HepG2 (cell line): ENCODE measurements at regions not wholly inside any gene's neighbourhood (a gene's known extent, or its start where the extent isn't known, plus 50 kb on each side); places are given as distances from the start of the nearest gene placed in this dataset.
A peak's percentile ranks its signal among the peaks of the same experiment; 100 is the strongest.

ENCODE experiments used
- ATAC-seq: fragments of 200-7000 bp; cut with Tn5 transposase; 3 replicates; pipeline ENCODE4 v1.9.1; 2020; ENCODE audit warnings: mild to moderate bottlenecking, moderate library complexity
- BruUV-seq: library from RNA; stranded (reverse); fragments of 400-500 nt; replicated peaks from 2 replicates; lab custom pipeline; 2021; lab: Mats Ljungman, UMichigan
- CTCF ChIA-PET: fragments of 300-600 bp; formaldehyde crosslinking; extraction: SDS; loops from one replicate; lab custom pipeline; 2021; ENCODE audit warnings: low total read pairs, inconsistent platforms, low intra/inter-chr PET ratio; lab: Yijun Ruan, JAX
- POLR2A ChIA-PET: fragments of 350-600 bp; sonication (Branson Sonifier 250); formaldehyde crosslinking; loops from one replicate; lab custom pipeline; 2020; ENCODE audit warnings: antibody characterized with exemption, inconsistent platforms; lab: Yijun Ruan, JAX
- DNase-seq: peaks from one replicate; pipeline ENCODE4 v3.0.0-alpha.2; 2015; ENCODE audit warnings: low spot score
- FAIRE-seq: peaks from 3 replicates; lab custom pipeline; 2011; peaks lifted over from hg19 to GRCh38; lab: Jason Lieb, UNC
- H2AFZ ChIP-seq: one replicate; pipeline ENCODE4 v1.6.1; 2011; ENCODE audit warnings: low read length, inconsistent platforms
- H3K27ac ChIP-seq: fragments of 300-600 bp; 3 replicates; pipeline ENCODE4 v1.8.0; 2011; ENCODE audit warnings: mixed run types, mild to moderate bottlenecking, mixed read lengths, low read length, inconsistent platforms; ENCODE audit not compliant: insufficient read depth; ENCODE audit errors: extremely low read length
- H3K27me3 ChIP-seq, 2 experiments: fragments of 200-600 bp in 1 of 2; 2 replicates in 1 of 2; 3 replicates in 1 of 2; pipeline versions ENCODE4 v1.6.0 to v1.8.0; 2011; ENCODE audit warnings: low read length in 2 of 2, mild to moderate bottlenecking in 2 of 2, moderate library complexity in 2 of 2, inconsistent platforms in 1 of 2; ENCODE audit not compliant: insufficient read depth in 2 of 2, control insufficient read depth in 1 of 2
- H3K36me3 ChIP-seq, 2 experiments: fragments of 200-600 bp in 1 of 2; replicated peaks in 1 of 2; 2 replicates in 1 of 2; 3 replicates in 1 of 2; pipeline versions ENCODE4 v1.5.1 to v1.8.0; 2011; ENCODE audit warnings: low read length in 2 of 2, inconsistent platforms in 1 of 2; ENCODE audit not compliant: insufficient read depth in 2 of 2, control insufficient read depth in 1 of 2
- H3K4me1 ChIP-seq: 2 replicates; pipeline ENCODE4 v1.5.1; 2012; ENCODE audit warnings: low read length, inconsistent platforms; ENCODE audit not compliant: insufficient read depth
- H3K4me2 ChIP-seq: 2 replicates; pipeline ENCODE4 v1.6.0; 2011; ENCODE audit warnings: low read depth, low read length, inconsistent platforms
- H3K4me3 ChIP-seq, 3 experiments: fragments of 200-600 bp in 1 of 3; sonication (generic), shearing (Covaris generic) in 1 of 3; replicated peaks in 1 of 3; 2 replicates each; pipeline ENCODE4 v1.5.1; 2011 to 2016; ENCODE audit warnings: low read length in 3 of 3, inconsistent platforms in 2 of 3, low read depth in 2 of 3, mild to moderate bottlenecking in 2 of 3, control low read depth in 1 of 3, mixed read lengths in 1 of 3; ENCODE audit not compliant: insufficient read depth in 1 of 3
- H3K79me2 ChIP-seq: one replicate; pipeline ENCODE4 v1.6.1; 2011; ENCODE audit warnings: low read length, inconsistent platforms; ENCODE audit not compliant: insufficient read depth
- H3K9ac ChIP-seq: 2 replicates; pipeline ENCODE4 v1.6.0; 2011; ENCODE audit warnings: mild to moderate bottlenecking, low read depth, low read length, inconsistent platforms; ENCODE audit not compliant: insufficient read depth
- H3K9me3 ChIP-seq: 2 replicates; pipeline ENCODE4 v1.5.1; 2012; ENCODE audit warnings: mild to moderate bottlenecking, low read length
- H4K20me1 ChIP-seq: 2 replicates; pipeline ENCODE4 v1.6.0; 2011; ENCODE audit warnings: inconsistent platforms, mild to moderate bottlenecking, low read length, moderate library complexity; ENCODE audit not compliant: insufficient read depth
- CTCF ChIP-seq: sonication (generic); formaldehyde crosslinking; IDR thresholded peaks from 2 replicates; pipeline ENCODE4 v1.5.0; 2020; ENCODE audit warnings: mild to moderate bottlenecking, missing genetic modification reagents, moderate library complexity
- DR1 ChIP-seq: sonication (generic); formaldehyde crosslinking; IDR thresholded peaks from 2 replicates; pipeline ENCODE4 v1.8.0; 2021; ENCODE audit warnings: mild to moderate bottlenecking, missing genetic modification reagents, inconsistent platforms
- ETV5 ChIP-seq: IDR thresholded peaks from 2 replicates; pipeline ENCODE4 v1.6.1; 2018; ENCODE audit warnings: missing biosample characterization, missing genetic modification reagents, inconsistent platforms, borderline replicate concordance
- HOXA5 ChIP-seq: sonication (generic); formaldehyde crosslinking; IDR thresholded peaks from 2 replicates; pipeline ENCODE4 v1.4.0; 2020; ENCODE audit warnings: missing genetic modification reagents
- MAFF ChIP-seq: IDR thresholded peaks from 2 replicates; pipeline ENCODE4 v1.6.1; 2011; ENCODE audit warnings: low read depth, low read length, improper control_type of control experiment
- MAFK ChIP-seq, 2 experiments: IDR thresholded peaks in 1 of 2; conservative IDR thresholded peaks in 1 of 2; 2 replicates each; pipeline ENCODE4 v1.6.1; 2011; ENCODE audit warnings: improper control_type of control experiment in 2 of 2, low read length in 2 of 2
- MTERF4 ChIP-seq: sonication (generic); formaldehyde crosslinking; IDR thresholded peaks from 2 replicates; pipeline ENCODE4 v1.8.0; 2023; ENCODE audit warnings: mild to moderate bottlenecking, missing genetic modification reagents
- MYNN ChIP-seq: sonication (generic); formaldehyde crosslinking; IDR thresholded peaks from 2 replicates; pipeline ENCODE4 v1.4.0; 2020; ENCODE audit warnings: mild to moderate bottlenecking, low read depth, missing genetic modification reagents
- NCOA2 ChIP-seq: sonication (generic); formaldehyde crosslinking; IDR thresholded peaks from 2 replicates; pipeline ENCODE4 v1.8.0; 2022; ENCODE audit warnings: inconsistent platforms
- NFE2L2 ChIP-seq: fragments of 150-350 bp; IDR thresholded peaks from 2 replicates; pipeline ENCODE4 v1.6.1; 2014; ENCODE audit warnings: low read length
- RCOR2 ChIP-seq: IDR thresholded peaks from 2 replicates; pipeline ENCODE4 v1.6.1; 2016; ENCODE audit warnings: missing biosample characterization, missing genetic modification reagents
- ZBTB38 ChIP-seq: sonication (generic); formaldehyde crosslinking; IDR thresholded peaks from 2 replicates; pipeline ENCODE4 v1.5.1; 2020; ENCODE audit warnings: mild to moderate bottlenecking, missing genetic modification reagents
- ZNF296 ChIP-seq: sonication (generic); formaldehyde crosslinking; conservative IDR thresholded peaks from 2 replicates; pipeline ENCODE4 v1.5.0; 2020; ENCODE audit warnings: mild to moderate bottlenecking, missing genetic modification reagents
- ZNF746 ChIP-seq: sonication (generic); formaldehyde crosslinking; IDR thresholded peaks from 2 replicates; pipeline ENCODE4 v1.8.0; 2022; ENCODE audit warnings: mild to moderate bottlenecking, missing genetic modification reagents
- WGBS: methylation state at CpG from one replicate; pipeline ENCODE4 v1.1.6; 2017; ENCODE audit warnings: low lambda C conversion rate; 5-methylcytosine and 5-hydroxymethylcytosine counted together
- in situ Hi-C: cut with HindIII; loops from 2 replicates; pipeline ENCODE4 v1.10.0; 2017; ENCODE audit warnings: low pct_unique_long_range_greater_than_20kb; ENCODE audit not compliant: extremely low pct_ligation_motif_present
- intact Hi-C: fragments of 100-400 bp; cut with micrococcal nuclease; formaldehyde crosslinking; loops from one replicate; pipeline ENCODE4 v1.10.0; 2022; ENCODE audit not compliant: unreplicated experiment
- TF ChIP-seq, protein P1 (sequence below): sonication (generic); formaldehyde crosslinking; IDR thresholded peaks from 2 replicates; pipeline ENCODE4 v1.8.1; 2023; ENCODE audit warnings: mild to moderate bottlenecking, moderate library complexity, missing genetic modification reagents

DNA sequence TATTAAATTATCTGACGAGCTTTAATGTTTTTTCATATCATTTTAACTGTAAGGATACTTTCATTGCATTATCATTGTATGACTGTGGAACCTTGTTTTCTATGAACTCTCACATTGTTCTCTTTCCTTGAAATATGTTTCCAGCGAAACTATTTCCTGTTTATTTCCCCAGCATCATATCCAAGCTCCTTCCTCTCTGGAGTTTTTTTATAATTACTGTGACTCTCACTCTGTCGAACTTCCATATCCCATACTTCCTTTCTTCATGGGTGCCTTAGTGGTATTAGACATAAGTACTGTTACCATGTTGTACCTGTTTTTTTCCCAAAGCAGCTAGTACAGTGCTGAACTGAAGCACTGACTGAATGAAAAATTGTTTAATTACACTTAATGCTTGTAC is 373.6 kb upstream of the CNTN3 start (continued):
- TF ChIP-seq NCOA2: no peak

- Histone ChIP-seq H3K27me3 (no peaks in the 10 kb centered on the region), H3K9ac (no peak overlapping the region)
- intact Hi-C loops: no loop called here
- no TSS peak for BruUV-seq
- POLR2A ChIA-PET: no interaction called here
- TF ChIP-seq DR1 (CRISPR knock-in tag): no peak
- TF ChIP-seq MTERF4 (CRISPR knock-in tag): no peak
- TF ChIP-seq MAFK (conservative IDR thresholded peaks at IDR 0.05 in 1 of 2, IDR thresholded peaks at IDR 0.05 in 1 of 2; ENCODE audit: low read length in 2 of 2): peak; percentile 58 to 76; a peak in 3 of 4 replicates
- no peak for TF ChIP-seq RCOR2
- TF ChIP-seq MAFF: peak; percentile 47
- TF ChIP-seq ZNF296 (CRISPR knock-in tag): no peak
- TF ChIP-seq, all 625 proteins: peak for 2
- Histone ChIP-seq H3K4me2 (no peak overlapping the region), H3K9me3 (no peaks in the 10 kb centered on the region), H2AFZ (no peak overlapping the region), H4K20me1 (no peaks in the 10 kb centered on the region), H3K4me1 (no peaks in the 10 kb centered on the region), H3K27ac (no peak overlapping the region), H3K36me3 (no peaks in the 10 kb centered on the region), H3K79me2 (no peaks in the 10 kb centered on the region), H3K4me3 (no peak overlapping the region)
- ATAC-seq: no peak
- CTCF ChIA-PET: no interaction called here
- in situ Hi-C loops: no loop called here
- DNase-seq: no peak
- FAIRE-seq: no peak
These were observed 378.4 kb upstream of the CNTN3 start for GRCh38 chr3:74992898-74993297.

DNA sequence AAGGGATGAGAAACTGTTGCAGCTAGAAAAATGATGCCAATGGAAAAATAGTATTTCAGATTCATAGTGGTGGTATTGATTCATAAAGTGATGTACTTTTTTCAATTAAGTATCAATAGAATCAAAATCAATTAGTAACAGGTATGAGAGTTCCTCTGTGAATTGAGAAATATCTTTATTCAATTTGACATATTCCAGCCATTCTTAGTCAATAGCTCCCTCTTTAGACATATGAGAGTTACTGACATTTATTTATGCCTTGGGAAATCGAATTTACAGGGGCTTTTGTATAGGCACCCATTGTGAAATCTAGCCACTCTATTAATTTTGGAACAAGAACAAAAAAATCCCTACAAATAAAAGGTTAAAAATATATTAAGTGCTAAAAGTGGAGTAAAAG is 386.9 kb upstream of the CNTN3 start:
- ChIA-PET CTCF (no interaction called here), POLR2A (no interaction called here)
- 0% methylated on average over 1 of the region's 1 CpG for WGBS
- no peak for ATAC-seq
- in situ Hi-C loops (no loop called here), intact Hi-C loops (loop anchor here (10.0 kb wide), 1 partner anchor 1137 kb away; no protein-coding TSS in a partner anchor)
- Histone ChIP-seq H3K27ac (no peak overlapping the region), H4K20me1 (no peaks in the 10 kb centered on the region), H3K9ac (no peak overlapping the region), H3K4me2 (no peak overlapping the region), H3K4me1 (no peaks in the 10 kb centered on the region), H3K36me3 (no peaks in the 10 kb centered on the region), H3K9me3 (no peaks in the 10 kb centered on the region), H3K27me3 (no peaks in the 10 kb centered on the region), H3K79me2 (no peaks in the 10 kb centered on the region), H3K4me3 (no peak overlapping the region), H2AFZ (no peak overlapping the region)
- BruUV-seq: no TSS peak
- peak; percentile 1 for DNase-seq
- no peak for FAIRE-seq
- TF ChIP-seq ZBTB38 (no peak), HOXA5 (CRISPR knock-in tag) (no peak), ETV5 (CRISPR knock-in tag) (no peak), ZNF746 (no peak), CTCF (CRISPR knock-in tag) (0 out of 2 replicates have a peak, but pooled peaks have one; percentile 24), MYNN (no peak), NFE2L2 (no peak)
- TF ChIP-seq, protein P1, sequence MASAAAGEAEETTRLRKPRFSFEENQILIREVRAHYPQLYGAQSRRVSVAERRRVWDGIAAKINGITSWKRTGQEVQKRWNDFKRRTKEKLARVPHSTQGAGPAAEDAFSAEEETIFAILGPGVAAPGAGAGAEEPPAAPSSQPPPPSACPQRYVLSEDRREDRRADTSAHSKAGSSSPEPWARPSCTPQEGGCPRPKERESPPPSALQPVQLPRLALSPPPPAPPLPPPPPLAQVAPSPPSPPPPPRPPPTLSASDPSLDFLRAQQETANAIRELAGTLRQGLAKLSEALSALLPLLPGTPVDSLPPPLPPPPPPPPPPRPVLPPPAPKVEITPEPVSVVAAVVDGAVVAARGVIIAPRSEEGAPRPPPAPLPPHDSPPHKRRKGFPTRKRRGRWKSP (CRISPR knock-in tag): no peak
